Body of pancreas (tissue), 4 donors: ENCODE measurements at regions not wholly inside any gene's neighbourhood (a gene's known extent, or its start where the extent isn't known, plus 50 kb on each side); places are given as distances from the start of the nearest gene placed in this dataset.

Experiments used
- POLR2A ChIP-seq, 3 donors: fragments of 450-650 bp; IDR thresholded peaks; one replicate each; pipeline ENCODE4 v1.6.1; 2016; ENCODE audit warnings: antibody characterized with exemption in 3 of 3, mild to moderate bottlenecking in 2 of 3
- TF ChIP-seq, protein P1 (sequence below), 7 experiments: fragments of 450-650 bp in 4 of 7; fragments of 200-600 bp in 3 of 7; sonication (generic) in 3 of 7; IDR thresholded peaks; one replicate each; pipeline ENCODE4 v1.5.1; 2016 to 2019; ENCODE audit warnings: antibody characterized with exemption in 7 of 7

- TF ChIP-seq, protein P1, sequence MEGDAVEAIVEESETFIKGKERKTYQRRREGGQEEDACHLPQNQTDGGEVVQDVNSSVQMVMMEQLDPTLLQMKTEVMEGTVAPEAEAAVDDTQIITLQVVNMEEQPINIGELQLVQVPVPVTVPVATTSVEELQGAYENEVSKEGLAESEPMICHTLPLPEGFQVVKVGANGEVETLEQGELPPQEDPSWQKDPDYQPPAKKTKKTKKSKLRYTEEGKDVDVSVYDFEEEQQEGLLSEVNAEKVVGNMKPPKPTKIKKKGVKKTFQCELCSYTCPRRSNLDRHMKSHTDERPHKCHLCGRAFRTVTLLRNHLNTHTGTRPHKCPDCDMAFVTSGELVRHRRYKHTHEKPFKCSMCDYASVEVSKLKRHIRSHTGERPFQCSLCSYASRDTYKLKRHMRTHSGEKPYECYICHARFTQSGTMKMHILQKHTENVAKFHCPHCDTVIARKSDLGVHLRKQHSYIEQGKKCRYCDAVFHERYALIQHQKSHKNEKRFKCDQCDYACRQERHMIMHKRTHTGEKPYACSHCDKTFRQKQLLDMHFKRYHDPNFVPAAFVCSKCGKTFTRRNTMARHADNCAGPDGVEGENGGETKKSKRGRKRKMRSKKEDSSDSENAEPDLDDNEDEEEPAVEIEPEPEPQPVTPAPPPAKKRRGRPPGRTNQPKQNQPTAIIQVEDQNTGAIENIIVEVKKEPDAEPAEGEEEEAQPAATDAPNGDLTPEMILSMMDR (IDR thresholded peaks at IDR 0.05) = no peak
- TF ChIP-seq POLR2A (IDR thresholded peaks at IDR 0.05) = no peak
These were observed 73.4 kb upstream of the ATL2 start for GRCh38 chr2:38450509-38450908.
